GM19397 (cell line): ENCODE measurements at regions not wholly inside any gene's neighbourhood (a gene's known extent, or its start where the extent isn't known, plus 50 kb on each side); places are given as distances from the start of the nearest gene placed in this dataset.
"Not testable (repeated sequence)": the region's sequence is repeated elsewhere in the genome, so short reads cannot be mapped to it uniquely, and the experiment has no call there.

Experiments used
- ATAC-seq: cut with Tn5 transposase; IDR thresholded peaks from one replicate; pipeline ENCODE4 v1.9.1; 2021; ENCODE audit warnings: mild to moderate bottlenecking, moderate library complexity; ENCODE audit not compliant: unreplicated experiment

- not testable (repeated sequence) for ATAC-seq
Measured at GRCh38 chr15:22665059-22665702, 121.3 kb upstream of the NIPA1 start.

GRCh38 chr15:22665711-22666110 is 120.7 kb upstream of the NIPA1 start:
- not testable (repeated sequence) for ATAC-seq

- not testable (repeated sequence) for ATAC-seq
Measured at GRCh38 chr15:22684786-22685185, 101.7 kb upstream of the NIPA1 start.

- not testable (repeated sequence) for ATAC-seq
Measured at GRCh38 chr15:22699881-22700280, 86.6 kb upstream of the NIPA1 start.

GRCh38 chr15:22710831-22711341 is 75.6 kb upstream of the NIPA1 start:
- not testable (repeated sequence) for ATAC-seq

- ATAC-seq: not testable (repeated sequence)
Measured at GRCh38 chr15:22713933-22714332, 72.5 kb upstream of the NIPA1 start.

GRCh38 chr15:22714358-22715132 is 71.9 kb upstream of the NIPA1 start:
- not testable (repeated sequence) for ATAC-seq

- not testable (repeated sequence) for ATAC-seq
Measured at GRCh38 chr15:22715133-22715845, 71.2 kb upstream of the NIPA1 start.

- not testable (repeated sequence) for ATAC-seq
Measured at GRCh38 chr15:22719980-22720379, 66.5 kb upstream of the NIPA1 start.

- ATAC-seq: not testable (repeated sequence)
Measured at GRCh38 chr15:22726104-22726503, 60.3 kb upstream of the NIPA1 start.

- not testable (repeated sequence) for ATAC-seq
Measured at GRCh38 chr15:22735067-22735466, 51.4 kb upstream of the NIPA1 start.

- ATAC-seq: no peak
Measured at GRCh38 chr15:22735781-22736180, 50.7 kb upstream of the NIPA1 start.

GRCh38 chr15:22736200-22736599 is 50.2 kb upstream of the NIPA1 start:
- not testable (repeated sequence) for ATAC-seq
